GM12878 (cell line): ENCODE measurements at regions not wholly inside any gene's neighbourhood (a gene's known extent, or its start where the extent isn't known, plus 50 kb on each side); places are given as distances from the start of the nearest gene placed in this dataset.

Experiments
- ATAC-seq: fragments of 200-7000 bp; cut with Tn5 transposase; 3 replicates; pipeline ENCODE4 v1.9.1; 2020; ENCODE audit warnings: mild to moderate bottlenecking, moderate library complexity
- BruUV-seq: library from RNA; stranded (reverse); fragments of 400-500 nt; replicated peaks from 2 replicates; lab custom pipeline; 2021; lab: Mats Ljungman, UMichigan
- CTCF ChIA-PET: fragments of 300-600 bp; sonication (Branson Sonifier 250); formaldehyde crosslinking; extraction: SDS; loops from one replicate; lab custom pipeline; 2021; ENCODE audit warnings: inconsistent platforms; lab: Yijun Ruan, JAX
- POLR2A ChIA-PET: fragments of 350-600 bp; formaldehyde crosslinking; extraction: SDS; loops from one replicate; lab custom pipeline; 2021; ENCODE audit warnings: inconsistent platforms; lab: Charles Lee
- RAD21 ChIA-PET: fragments of 300-600 bp; sonication (Branson Sonifier 250); formaldehyde crosslinking; loops from one replicate; lab custom pipeline; 2023; ENCODE audit warnings: antibody characterized with exemption; ENCODE audit not compliant: unreplicated experiment; lab: Charles Lee
- SMC1A ChIA-PET: fragments of 300-600 bp; sonication (Branson Sonifier 250); formaldehyde crosslinking; loops from one replicate; lab custom pipeline; 2023; ENCODE audit not compliant: unreplicated experiment, uncharacterized antibody; lab: Charles Lee
- DNase-seq: peaks from one replicate; pipeline ENCODE4 v3.0.0-alpha.2; 2011; ENCODE audit warnings: low read depth, low spot score
- FAIRE-seq: peaks from 3 replicates; lab custom pipeline; 2011; peaks lifted over from hg19 to GRCh38; lab: Jason Lieb, UNC
- H2AFZ ChIP-seq: 2 replicates; pipeline ENCODE4 v1.6.0; 2011; ENCODE audit warnings: low read depth, low read length, control low read depth; ENCODE audit not compliant: control insufficient read depth
- H3K27ac ChIP-seq: 2 replicates; pipeline ENCODE4 v1.5.1; 2011; ENCODE audit warnings: control low read depth; ENCODE audit not compliant: control insufficient read depth, insufficient read depth
- H3K27me3 ChIP-seq, 2 experiments: replicated peaks in 1 of 2; 2 replicates each; pipeline versions ENCODE4 v1.6.0 to v1.6.1; 2011; ENCODE audit warnings: low read length in 1 of 2; ENCODE audit not compliant: control insufficient read depth in 2 of 2, insufficient read depth in 2 of 2
- H3K36me3 ChIP-seq, 2 experiments: 2 replicates each; pipeline ENCODE4 v1.5.1; 2011; ENCODE audit warnings: low read length in 1 of 2; ENCODE audit not compliant: control insufficient read depth in 2 of 2, insufficient read depth in 2 of 2
- H3K4me1 ChIP-seq: 2 replicates; pipeline ENCODE4 v1.6.1; 2011; ENCODE audit warnings: mild to moderate bottlenecking, low read length, moderate library complexity, mixed read lengths; ENCODE audit not compliant: control insufficient read depth, insufficient read depth
- H3K4me2 ChIP-seq: 2 replicates; pipeline ENCODE4 v1.6.0; 2011; ENCODE audit warnings: control low read depth; ENCODE audit not compliant: control insufficient read depth, insufficient read depth
- H3K4me3 ChIP-seq: fragments of 200-600 bp; sonication (generic); 2 replicates; pipeline ENCODE4 v1.5.1; 2016
- H3K79me2 ChIP-seq: 2 replicates; pipeline ENCODE4 v1.6.0; 2011; ENCODE audit warnings: low read length; ENCODE audit not compliant: control insufficient read depth, insufficient read depth
- H3K9ac ChIP-seq: 2 replicates; pipeline ENCODE4 v1.8.0; 2011; ENCODE audit warnings: low read length, control low read depth, mixed read lengths; ENCODE audit not compliant: control insufficient read depth, insufficient read depth
- H3K9me3 ChIP-seq: replicated peaks from 3 replicates; pipeline ENCODE4 v1.5.1; 2011; ENCODE audit warnings: mild to moderate bottlenecking, low read length; ENCODE audit not compliant: control insufficient read depth, insufficient read depth
- H4K20me1 ChIP-seq: 2 replicates; pipeline ENCODE4 v1.6.0; 2011; ENCODE audit not compliant: control insufficient read depth, insufficient read depth
- CBX3 ChIP-seq: fragments of 200-600 bp; sonication (generic); IDR thresholded peaks from 2 replicates; pipeline ENCODE4 v1.6.1; 2016; ENCODE audit warnings: low read depth, borderline replicate concordance
- RBBP5 ChIP-seq: fragments of 200-600 bp; sonication (generic); conservative IDR thresholded peaks from 2 replicates; pipeline ENCODE4 v1.6.1; 2016
- SPI1 ChIP-seq: IDR thresholded peaks from 2 replicates; pipeline ENCODE4 v1.6.1; 2011; ENCODE audit warnings: low read depth, mild to moderate bottlenecking, low read length, moderate library complexity, borderline replicate concordance; ENCODE audit not compliant: insufficient read depth
- TAF1 ChIP-seq: IDR thresholded peaks from 2 replicates; pipeline ENCODE4 v1.6.1; 2011; ENCODE audit warnings: mild to moderate bottlenecking, low read depth, low read length, borderline replicate concordance
- TARDBP ChIP-seq: IDR thresholded peaks from 2 replicates; pipeline ENCODE4 v1.6.1; 2016; ENCODE audit warnings: borderline replicate concordance
- WGBS: methylation state at CpG from one replicate; pipeline ENCODE4 v1.1.6; 2016; ENCODE audit warnings: low lambda C conversion rate; ENCODE audit not compliant: insufficient replicate concordance, insufficient coverage; ENCODE audit errors: missing lambda C conversion rate; 5-methylcytosine and 5-hydroxymethylcytosine counted together
- in situ Hi-C: fragments of 300-500 bp; cut with MboI; formaldehyde crosslinking; loops from 9 replicates; pipeline ENCODE4 v1.14.3; 2018; ENCODE audit warnings: mixed read lengths
- intact Hi-C: fragments of 100-400 bp; cut with micrococcal nuclease; formaldehyde crosslinking; loops from one replicate; pipeline ENCODE4 v1.14.2; 2022; ENCODE audit not compliant: unreplicated experiment
- TF ChIP-seq, protein P1 (sequence below): fragments of 450-650 bp; IDR thresholded peaks from 2 replicates; pipeline ENCODE4 v1.6.1; 2016; ENCODE audit warnings: mild to moderate bottlenecking

DNA sequence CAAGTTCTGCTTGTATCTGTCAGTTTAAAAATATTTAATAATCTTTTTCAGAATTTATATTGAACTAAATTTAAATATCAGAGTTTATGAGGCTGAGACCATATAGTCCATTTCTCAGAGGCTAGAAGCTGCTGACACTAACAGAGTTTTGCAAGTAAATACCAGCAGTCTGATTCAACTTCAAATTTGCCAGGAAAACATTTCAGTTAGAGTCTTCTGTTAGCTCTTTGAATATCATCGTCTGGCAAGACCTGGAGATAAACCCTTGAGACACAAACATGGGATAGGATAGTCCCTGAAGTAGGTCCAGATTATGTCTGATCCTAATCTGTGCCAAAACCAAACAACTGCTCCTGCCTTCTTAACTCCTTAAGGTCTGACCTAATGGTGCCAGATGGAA lies 472.8 kb upstream of the STEAP1 start:
- no peak for FAIRE-seq
- ChIA-PET POLR2A (no interaction called here), SMC1A (no interaction called here), CTCF (no interaction called here), RAD21 (no interaction called here)
- 4% methylated on average over 1 of the region's 1 CpG for WGBS
- DNase-seq, result no peak
- Histone ChIP-seq H3K27me3 (no peaks in the 10 kb centered on the region), H3K27ac (no peak overlapping the region), H3K79me2 (no peaks in the 10 kb centered on the region), H4K20me1 (no peaks in the 10 kb centered on the region), H3K36me3 (no peaks in the 10 kb centered on the region), H3K9ac (no peak overlapping the region), H3K4me1 (no peaks in the 10 kb centered on the region), H3K9me3 (no peaks in the 10 kb centered on the region), H3K4me3 (no peak overlapping the region), H2AFZ (no peak overlapping the region), H3K4me2 (no peak overlapping the region)
- TF ChIP-seq RBBP5, result no peak
- TF ChIP-seq SPI1, result no peak
- intact Hi-C loops, result no loop called here
- in situ Hi-C loops, result no loop called here
- ATAC-seq, result no peak
- BruUV-seq, result no TSS peak

DNA sequence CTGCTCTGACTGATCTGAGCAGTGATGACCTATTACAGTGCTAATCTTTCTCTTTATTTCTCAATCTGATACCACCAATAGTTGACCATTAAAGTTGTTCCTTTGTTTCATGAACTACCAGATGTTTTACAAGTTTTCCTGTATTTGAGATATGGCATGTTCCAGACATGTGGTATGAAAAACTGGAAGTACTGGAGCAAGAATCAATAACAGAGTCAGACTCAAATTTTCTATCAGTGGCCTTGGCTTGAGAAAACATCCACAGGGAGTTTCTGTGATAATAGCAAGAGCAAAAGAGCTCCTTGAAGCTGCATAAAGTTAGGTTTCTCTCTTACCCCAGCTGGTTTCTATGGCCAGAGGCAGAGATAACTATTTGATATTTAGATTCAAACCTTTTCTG lies 469.0 kb upstream of the STEAP1 start:
- H3K4me1 ChIP-seq, result no peaks in the 10 kb centered on the region
- no peak overlapping the region for H3K27ac ChIP-seq
- no peak overlapping the region for H3K4me2 ChIP-seq
- no peak for FAIRE-seq
- H3K9ac ChIP-seq, result no peak overlapping the region
- DNase-seq, result no peak
- intact Hi-C loops, result no loop called here
- ChIA-PET RAD21 (no interaction called here), CTCF (no interaction called here), SMC1A (interaction anchor here (1.5 kb wide), 1 partner anchor 17 kb away, joined by 3 read pairs; no protein-coding TSS in a partner anchor), POLR2A (no interaction called here)
- ATAC-seq, result no peak
- no TSS peak for BruUV-seq
- H3K79me2 ChIP-seq, result no peaks in the 10 kb centered on the region
- no peak overlapping the region for H2AFZ ChIP-seq
- H3K9me3 ChIP-seq, result no peaks in the 10 kb centered on the region
- H3K27me3 ChIP-seq, result no peaks in the 10 kb centered on the region
- no peak overlapping the region for H3K4me3 ChIP-seq
- no peak for TF ChIP-seq TARDBP
- TF ChIP-seq, protein P1, sequence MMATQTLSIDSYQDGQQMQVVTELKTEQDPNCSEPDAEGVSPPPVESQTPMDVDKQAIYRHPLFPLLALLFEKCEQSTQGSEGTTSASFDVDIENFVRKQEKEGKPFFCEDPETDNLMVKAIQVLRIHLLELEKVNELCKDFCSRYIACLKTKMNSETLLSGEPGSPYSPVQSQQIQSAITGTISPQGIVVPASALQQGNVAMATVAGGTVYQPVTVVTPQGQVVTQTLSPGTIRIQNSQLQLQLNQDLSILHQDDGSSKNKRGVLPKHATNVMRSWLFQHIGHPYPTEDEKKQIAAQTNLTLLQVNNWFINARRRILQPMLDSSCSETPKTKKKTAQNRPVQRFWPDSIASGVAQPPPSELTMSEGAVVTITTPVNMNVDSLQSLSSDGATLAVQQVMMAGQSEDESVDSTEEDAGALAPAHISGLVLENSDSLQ, result no peak
- TF ChIP-seq CBX3, result no peak
- TF ChIP-seq TAF1, result no peak
- TF ChIP-seq, all 136 proteins: peak for 0
- H3K36me3 ChIP-seq, result no peaks in the 10 kb centered on the region
- in situ Hi-C loops, result no loop called here
- no peaks in the 10 kb centered on the region for H4K20me1 ChIP-seq
